ENCODE measurements at regions not wholly inside any gene's neighbourhood (a gene's known extent, or its start where the extent isn't known, plus 50 kb on each side); places are given as distances from the start of the nearest gene placed in this dataset.

DNA sequence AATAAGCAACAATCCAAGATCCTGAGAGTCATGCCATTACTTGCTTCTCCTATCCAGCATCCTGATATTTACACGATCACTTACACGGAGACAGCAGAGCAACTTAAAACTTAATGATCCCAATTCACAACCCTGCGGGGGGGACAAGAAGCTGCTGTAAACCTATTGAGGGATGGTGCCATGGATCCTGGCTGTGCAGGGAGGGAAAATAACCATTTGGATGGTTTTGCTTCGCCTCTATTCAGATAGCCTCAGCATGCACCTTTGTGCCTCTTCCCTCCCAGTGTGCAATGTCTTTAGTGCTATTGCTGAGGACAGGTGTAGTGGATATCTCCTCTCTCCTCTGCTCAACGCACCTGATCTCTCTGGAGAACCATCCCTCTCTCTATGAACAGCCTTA lies 89.7 kb upstream of the PPARGC1A start:
- no peaks in the 10 kb centered on the region for H3K9me3 ChIP-seq (replicated peaks; ENCODE audit: control insufficient read depth, insufficient read depth, low read length)
- BruUV-seq (replicated peaks), result no TSS peak

More for the DNA sequence above, 89.7 kb upstream of the PPARGC1A start:
- TF ChIP-seq JUN (IDR thresholded peaks at IDR 0.05; ENCODE audit: borderline replicate concordance, insufficient read depth, insufficient read length, low read depth), result no peak
- no peak for TF ChIP-seq POLR2AphosphoS5 (IDR thresholded peaks at IDR 0.05; ENCODE audit: insufficient read depth, low read depth, low read length)
- no peak for TF ChIP-seq EZH2 (IDR thresholded peaks at IDR 0.05; ENCODE audit: borderline replicate concordance, low read depth, low read length, severe bottlenecking)
- no peak for TF ChIP-seq FOS (IDR thresholded peaks at IDR 0.05; ENCODE audit: borderline replicate concordance, insufficient read depth, low read length)
- TF ChIP-seq, protein P1, sequence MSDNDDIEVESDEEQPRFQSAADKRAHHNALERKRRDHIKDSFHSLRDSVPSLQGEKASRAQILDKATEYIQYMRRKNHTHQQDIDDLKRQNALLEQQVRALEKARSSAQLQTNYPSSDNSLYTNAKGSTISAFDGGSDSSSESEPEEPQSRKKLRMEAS (IDR thresholded peaks at IDR 0.05; ENCODE audit: insufficient read depth, insufficient read length), result no peak
- TF ChIP-seq, protein P2, sequence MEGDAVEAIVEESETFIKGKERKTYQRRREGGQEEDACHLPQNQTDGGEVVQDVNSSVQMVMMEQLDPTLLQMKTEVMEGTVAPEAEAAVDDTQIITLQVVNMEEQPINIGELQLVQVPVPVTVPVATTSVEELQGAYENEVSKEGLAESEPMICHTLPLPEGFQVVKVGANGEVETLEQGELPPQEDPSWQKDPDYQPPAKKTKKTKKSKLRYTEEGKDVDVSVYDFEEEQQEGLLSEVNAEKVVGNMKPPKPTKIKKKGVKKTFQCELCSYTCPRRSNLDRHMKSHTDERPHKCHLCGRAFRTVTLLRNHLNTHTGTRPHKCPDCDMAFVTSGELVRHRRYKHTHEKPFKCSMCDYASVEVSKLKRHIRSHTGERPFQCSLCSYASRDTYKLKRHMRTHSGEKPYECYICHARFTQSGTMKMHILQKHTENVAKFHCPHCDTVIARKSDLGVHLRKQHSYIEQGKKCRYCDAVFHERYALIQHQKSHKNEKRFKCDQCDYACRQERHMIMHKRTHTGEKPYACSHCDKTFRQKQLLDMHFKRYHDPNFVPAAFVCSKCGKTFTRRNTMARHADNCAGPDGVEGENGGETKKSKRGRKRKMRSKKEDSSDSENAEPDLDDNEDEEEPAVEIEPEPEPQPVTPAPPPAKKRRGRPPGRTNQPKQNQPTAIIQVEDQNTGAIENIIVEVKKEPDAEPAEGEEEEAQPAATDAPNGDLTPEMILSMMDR (IDR thresholded peaks at IDR 0.05; ENCODE audit: extremely low read depth in 1 of 2, insufficient read depth in 1 of 2, low read depth in 1 of 2, low read length in 2 of 2), result no peak
- TF ChIP-seq POLR2A (IDR thresholded peaks at IDR 0.05; ENCODE audit: low read depth, low read length), result no peak
- TF ChIP-seq MYC (IDR thresholded peaks at IDR 0.05; ENCODE audit: low read depth, low read length), result no peak
- TF ChIP-seq GATA2 (IDR thresholded peaks at IDR 0.05; ENCODE audit: insufficient read depth, insufficient read length, low read depth, low read length), result no peak
- H3K36me3 ChIP-seq (ENCODE audit: control insufficient read depth in 2 of 2, extremely low read depth in 1 of 2, insufficient read depth in 2 of 2, low read length in 2 of 2), result no peaks in the 10 kb centered on the region
- no peaks in the 10 kb centered on the region for H4K20me1 ChIP-seq (replicated peaks; ENCODE audit: control insufficient read depth, extremely low read depth, insufficient read depth, low read length)
- H3K9ac ChIP-seq (replicated peaks; ENCODE audit: extremely low read depth, insufficient read depth, low read length), result no peak overlapping the region
- no peak for FAIRE-seq
- CTCF ChIA-PET, result no interaction called here
- no peaks in the 10 kb centered on the region for H3K9me1 ChIP-seq (replicated peaks; ENCODE audit: control insufficient read depth, extremely low read depth, insufficient read depth, low read length)
- no peaks in the 10 kb centered on the region for H3K79me2 ChIP-seq (ENCODE audit: control insufficient read depth, insufficient read depth, low read length)
- intact Hi-C loops (cut with micrococcal nuclease) (no loop called here), dilution Hi-C loops (cut with MboI; ENCODE audit: extremely low pct_ligation_motif_present, low sequenced_read_pairs) (no loop called here)
- H2AFZ ChIP-seq (ENCODE audit: low read depth, low read length), result no peak overlapping the region
- no peak overlapping the region for H3K27ac ChIP-seq (ENCODE audit: insufficient read depth, low read depth, low read length)
- no peak overlapping the region for H3K4me3 ChIP-seq (replicated peaks in 1 of 3; ENCODE audit: insufficient read depth in 1 of 3, low read depth in 1 of 3, low read length in 3 of 3)
- POLR2A ChIA-PET, result no interaction called here
- H3K27me3 ChIP-seq (ENCODE audit: control insufficient read depth in 2 of 2, insufficient read depth in 2 of 2, low read length in 2 of 2), result no peaks in the 10 kb centered on the region
- H3K4me2 ChIP-seq (ENCODE audit: insufficient read depth, low read length), result no peak overlapping the region
- no peak for DNase-seq (ENCODE audit: low read depth, low spot score)
- H3K4me1 ChIP-seq (ENCODE audit: control insufficient read depth, extremely low read depth, insufficient read depth, low read length), result no peaks in the 10 kb centered on the region

Measured in endothelial cell of umbilical vein (primary cell).